ENCODE measurements at regions not wholly inside any gene's neighbourhood (a gene's known extent, or its start where the extent isn't known, plus 50 kb on each side); places are given as distances from the start of the nearest gene placed in this dataset.
A peak's percentile ranks its signal among the peaks of the same experiment; 100 is the strongest.
"Not testable (repeated sequence)": the region's sequence is repeated elsewhere in the genome, so short reads cannot be mapped to it uniquely, and the experiment has no call there.

- DNase-seq: no peak
Measured at GRCh38 chr6:141394125-141394536, 738.6 kb upstream of the GJE1 start.

DNA sequence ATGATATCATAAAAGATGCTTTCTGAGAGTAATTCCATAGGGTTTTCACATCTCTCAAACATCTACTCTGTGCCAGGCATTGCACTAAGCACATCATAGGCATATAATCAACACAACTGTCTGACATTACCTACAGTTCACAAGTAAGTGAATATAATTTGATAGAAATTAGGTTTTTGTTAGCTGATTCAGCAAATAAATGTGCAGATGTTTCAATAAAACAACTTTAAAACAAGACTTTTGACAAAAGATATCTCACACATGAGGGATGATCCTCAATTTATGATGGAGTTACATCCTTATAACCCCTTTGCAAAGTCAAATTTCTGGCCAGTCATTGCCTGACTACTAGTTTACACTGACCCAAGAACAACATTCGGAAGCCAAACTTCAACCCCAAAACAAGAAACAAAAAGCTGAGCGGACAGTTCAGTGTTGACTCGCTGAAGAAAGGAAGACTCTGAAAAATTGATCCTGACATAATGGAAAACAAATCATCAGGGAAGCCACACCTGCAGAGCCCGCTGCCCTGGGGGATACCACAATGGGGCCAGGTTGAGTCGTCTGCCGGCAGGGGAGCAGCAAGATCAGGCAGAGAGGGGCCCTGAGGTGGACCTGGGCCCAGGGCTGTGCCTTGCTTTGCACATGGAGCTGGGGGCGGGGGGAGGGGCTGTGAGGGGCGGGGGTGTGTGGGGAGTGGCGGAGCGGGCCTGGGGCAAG lies 739.2 kb upstream of the GJE1 start:
- no peak for DNase-seq

- not testable (repeated sequence) for DNase-seq
Measured at GRCh38 chr6:141391135-141391534, 741.6 kb upstream of the GJE1 start.

- DNase-seq: no peak
Measured at GRCh38 chr6:141388666-141389065, 744.1 kb upstream of the GJE1 start.

GRCh38 chr6:141370438-141370837 lies 762.3 kb upstream of the GJE1 start:
- no peak for DNase-seq

GRCh38 chr6:141366796-141367195 lies 765.9 kb upstream of the GJE1 start:
- DNase-seq: not testable (repeated sequence)

GRCh38 chr6:141364694-141365093 lies 768.0 kb upstream of the GJE1 start:
- DNase-seq: no peak

- no peak for DNase-seq
Measured at GRCh38 chr6:141364232-141364631, 768.5 kb upstream of the GJE1 start.

- DNase-seq: no peak
Measured at GRCh38 chr6:141361559-141361958, 771.2 kb upstream of the GJE1 start.

DNA sequence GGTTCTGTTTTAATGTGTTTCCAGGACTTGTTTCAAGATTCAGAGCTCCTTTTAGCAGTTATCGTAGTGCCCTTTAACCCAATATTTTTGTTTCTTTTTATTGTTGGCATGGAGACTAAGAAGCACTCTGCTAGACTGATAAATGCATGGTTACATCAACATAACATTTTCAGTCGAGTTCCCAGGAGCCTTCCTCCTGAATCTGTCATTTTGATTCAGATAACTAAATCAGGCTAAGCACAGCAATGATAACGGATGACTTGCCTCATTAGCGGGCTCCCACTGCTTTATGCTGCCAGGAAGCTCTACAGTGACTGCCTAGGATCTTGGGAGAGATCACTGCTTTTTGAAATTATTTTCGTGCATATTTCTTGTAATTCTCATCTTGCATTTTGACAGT lies 772.8 kb upstream of the GJE1 start:
- no peak for DNase-seq

GRCh38 chr6:141354191-141354955 lies 778.4 kb upstream of the GJE1 start:
- peak; percentile 10 for DNase-seq

DNA sequence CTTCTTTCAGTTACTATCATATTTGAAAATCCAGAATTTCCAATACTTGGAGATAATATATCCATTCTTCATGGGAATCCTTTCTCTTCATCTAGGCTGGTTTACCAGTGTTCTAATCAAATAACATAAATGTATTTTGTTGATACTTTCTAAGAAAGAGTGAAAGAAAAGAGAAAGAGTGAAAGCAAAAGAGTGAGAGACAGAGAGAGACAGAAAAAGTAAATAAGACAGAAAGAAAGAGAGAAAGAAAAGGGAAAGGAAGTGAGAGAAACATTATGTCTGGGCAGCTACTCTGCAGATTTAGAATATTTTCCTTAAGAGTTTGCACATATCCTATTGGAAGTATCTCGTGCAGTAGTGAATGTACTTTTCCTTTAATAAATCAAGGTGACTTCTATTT lies 781.0 kb upstream of the GJE1 start:
- no peak for DNase-seq

GRCh38 chr6:141349710-141350109 lies 783.0 kb upstream of the GJE1 start:
- no peak for DNase-seq

DNA sequence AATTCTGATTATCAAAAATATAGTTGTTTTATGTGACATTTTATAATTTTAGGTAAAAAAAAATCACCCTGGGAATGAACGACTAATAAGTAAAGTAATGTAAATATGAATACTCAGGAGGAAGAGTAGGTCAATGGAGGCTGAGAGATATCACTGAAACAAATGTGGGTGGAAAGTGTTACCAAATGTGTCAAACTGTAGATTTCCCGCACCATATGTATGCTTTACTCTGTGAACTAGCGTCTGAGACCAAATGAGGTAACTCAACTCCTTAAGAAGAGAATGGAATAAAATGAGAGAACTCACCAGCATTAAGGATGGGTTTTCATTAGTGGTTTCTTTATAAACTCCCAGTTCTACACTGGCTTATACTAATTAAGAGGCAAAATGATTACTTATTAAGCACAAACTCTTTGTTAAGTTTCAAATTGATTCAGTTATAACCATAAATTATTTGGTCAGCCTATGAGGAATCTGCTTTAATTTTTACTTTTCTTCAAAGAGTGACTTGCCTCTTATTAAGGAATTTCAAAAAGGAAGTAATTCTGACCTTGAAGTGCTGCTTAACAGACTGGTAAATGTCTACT lies 784.7 kb upstream of the GJE1 start:
- DNase-seq: no peak

DNA sequence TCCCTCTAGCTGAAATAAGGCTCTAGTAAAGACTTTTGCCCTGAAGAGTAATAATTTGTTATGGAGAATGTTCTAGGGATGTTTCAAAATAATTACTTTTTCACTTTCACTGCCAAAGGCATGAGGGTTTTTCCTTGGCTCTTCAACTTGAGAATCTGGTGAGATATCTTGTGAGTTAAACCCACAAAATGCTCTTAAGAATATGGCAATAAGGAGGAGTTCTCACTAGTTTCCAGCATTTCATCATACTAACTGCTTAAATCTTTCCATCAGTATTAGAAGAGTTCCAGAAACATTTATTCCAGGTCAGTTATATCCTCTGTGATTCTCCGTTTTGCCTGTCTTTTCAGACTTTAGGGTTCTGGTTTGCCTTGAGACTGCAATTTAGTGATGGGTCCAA lies 785.6 kb upstream of the GJE1 start:
- no peak for DNase-seq

GRCh38 chr6:141346535-141346934 lies 786.2 kb upstream of the GJE1 start:
- no peak for DNase-seq

DNA sequence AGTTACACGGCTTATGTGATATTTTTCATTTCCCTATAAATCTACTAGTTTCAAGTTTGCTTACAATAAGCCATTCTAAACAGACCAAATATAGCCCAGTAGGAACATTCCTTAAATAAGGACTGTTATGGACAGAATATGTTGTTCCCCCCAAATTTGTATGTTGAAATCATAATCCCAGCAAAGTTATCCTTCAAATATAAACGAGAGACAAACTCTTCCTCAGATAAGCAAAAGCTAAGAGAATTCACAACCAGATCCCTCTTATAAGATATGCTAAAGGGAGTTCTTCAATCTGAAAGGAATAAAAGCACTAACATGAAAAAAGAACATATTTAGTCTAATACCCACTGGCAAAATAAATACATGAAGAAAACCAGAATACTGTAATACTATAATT lies 795.5 kb upstream of the GJE1 start:
- no peak for DNase-seq

DNA sequence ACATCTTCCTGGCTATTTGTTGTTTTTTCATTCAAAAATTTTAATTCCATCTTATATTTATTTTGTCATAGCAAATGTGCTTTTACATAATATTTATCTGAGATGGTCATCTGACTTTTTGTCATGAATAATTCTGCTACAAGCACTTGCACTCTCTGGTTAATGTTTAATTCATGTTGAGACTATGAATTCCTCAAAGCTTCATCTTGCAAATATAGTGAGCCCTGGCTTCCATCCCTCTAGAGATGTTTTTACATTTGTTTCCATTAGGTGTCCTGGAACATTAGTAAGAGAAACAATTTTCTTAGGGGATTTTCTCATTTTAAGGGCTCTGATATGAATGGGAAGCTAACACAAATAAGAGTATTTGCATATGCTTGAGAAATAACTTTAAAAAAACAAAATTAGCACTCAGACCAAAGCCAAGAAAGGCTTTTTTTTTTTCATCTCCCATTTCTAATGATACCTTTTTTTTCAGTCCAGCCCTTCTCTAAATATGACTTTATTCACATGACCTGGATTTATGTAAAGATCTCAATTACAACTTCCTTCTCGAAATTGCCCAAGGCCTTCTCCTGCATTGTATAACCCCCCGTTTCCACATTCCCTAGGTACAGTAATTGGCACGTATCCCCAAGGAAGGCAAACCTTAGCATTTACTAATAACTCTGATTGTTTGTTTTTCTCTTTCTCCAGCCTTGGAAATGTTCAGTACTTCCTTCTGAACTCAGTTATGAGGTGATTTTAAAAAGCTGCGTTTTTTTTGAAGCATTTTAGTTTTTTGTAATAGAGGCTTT lies 797.0 kb upstream of the GJE1 start:
- no peak for DNase-seq

DNA sequence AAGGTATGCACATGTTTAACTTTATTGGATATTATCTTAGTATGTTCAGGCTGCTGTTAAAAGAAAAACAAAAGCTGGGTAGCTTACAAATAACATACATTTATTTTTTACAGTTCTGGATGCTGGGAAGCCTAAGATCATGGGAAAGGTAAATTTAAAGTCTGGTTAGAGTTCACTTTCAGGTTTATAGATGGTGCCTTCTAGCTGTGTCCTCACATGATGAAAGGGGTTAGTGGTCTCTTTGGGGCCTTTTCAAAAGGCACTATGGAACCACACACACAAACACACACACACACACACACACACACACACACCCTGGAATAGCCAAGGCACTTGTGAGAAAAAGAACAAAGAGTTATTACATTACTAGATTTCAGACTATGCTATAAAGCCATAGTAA lies 805.8 kb upstream of the GJE1 start:
- no peak for DNase-seq

DNA sequence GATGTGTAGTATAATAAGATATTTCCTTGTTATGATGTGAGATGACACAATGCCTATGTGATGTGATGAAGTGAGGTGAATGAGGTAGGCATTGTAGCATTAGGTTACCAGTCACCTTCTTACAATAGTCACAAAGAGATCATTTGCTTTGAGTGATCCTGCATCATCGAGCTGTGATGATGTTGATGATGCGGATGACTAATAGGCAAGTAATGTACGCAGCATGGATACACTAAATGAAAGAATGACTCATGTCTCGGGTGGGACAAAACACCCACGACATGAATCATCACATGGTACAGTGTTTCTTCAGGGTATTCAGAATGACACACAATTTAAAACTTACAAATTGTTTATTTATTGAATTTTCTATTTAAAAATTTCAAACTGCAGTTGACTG lies 806.3 kb upstream of the GJE1 start:
- DNase-seq: peak; percentile 8

DNA sequence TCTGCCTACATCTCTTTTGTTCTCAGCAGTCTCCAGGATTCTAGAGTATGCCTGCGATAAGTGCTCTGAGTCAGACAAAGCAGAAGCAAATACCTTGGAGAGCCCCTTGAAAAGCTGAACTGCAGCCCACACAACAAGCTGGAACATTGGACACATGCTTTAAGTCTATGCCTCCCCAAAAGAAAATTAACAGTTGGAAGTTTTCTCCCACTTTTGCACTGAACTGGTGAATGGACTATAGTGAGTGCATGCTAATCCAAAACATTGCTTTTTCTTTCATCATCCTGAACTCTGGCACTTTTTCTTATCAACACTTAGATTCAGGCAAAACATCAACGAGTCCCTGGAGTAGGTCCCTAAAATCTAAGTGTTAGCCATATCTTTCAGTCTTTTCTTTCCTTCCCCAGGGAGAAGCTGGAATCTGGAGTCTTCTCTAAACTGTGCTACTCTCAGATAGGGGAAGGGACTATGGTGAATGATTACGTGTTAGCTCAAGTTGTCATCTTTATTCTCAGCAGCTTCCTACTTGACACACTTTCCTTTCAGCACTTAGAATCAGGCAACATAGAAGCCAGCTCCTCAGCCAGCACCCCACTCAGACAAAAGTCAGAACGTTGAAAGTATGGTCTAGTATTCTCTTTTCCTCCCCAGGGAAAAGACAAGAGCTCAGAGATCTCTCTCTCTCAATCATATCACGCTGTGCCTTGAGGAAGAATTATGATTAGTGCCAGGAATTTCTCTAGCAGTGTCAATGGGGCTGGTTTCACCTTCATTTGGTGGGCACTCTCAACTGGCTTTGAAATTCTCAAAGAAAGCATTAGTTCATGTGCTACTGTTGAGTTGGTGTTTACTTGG lies 811.0 kb upstream of the GJE1 start:
- DNase-seq: no peak
